HG03342 (cell line): ENCODE measurements at regions not wholly inside any gene's neighbourhood (a gene's known extent, or its start where the extent isn't known, plus 50 kb on each side); places are given as distances from the start of the nearest gene placed in this dataset.

ENCODE experiments used
- ATAC-seq: cut with Tn5 transposase; IDR thresholded peaks from one replicate; pipeline ENCODE4 v1.9.1; 2021; ENCODE audit warnings: mild to moderate bottlenecking, moderate library complexity; ENCODE audit not compliant: unreplicated experiment

- no peak for ATAC-seq
Observed at GRCh38 chr3:67286586-67286985, 288.5 kb downstream of the KBTBD8 start.

DNA sequence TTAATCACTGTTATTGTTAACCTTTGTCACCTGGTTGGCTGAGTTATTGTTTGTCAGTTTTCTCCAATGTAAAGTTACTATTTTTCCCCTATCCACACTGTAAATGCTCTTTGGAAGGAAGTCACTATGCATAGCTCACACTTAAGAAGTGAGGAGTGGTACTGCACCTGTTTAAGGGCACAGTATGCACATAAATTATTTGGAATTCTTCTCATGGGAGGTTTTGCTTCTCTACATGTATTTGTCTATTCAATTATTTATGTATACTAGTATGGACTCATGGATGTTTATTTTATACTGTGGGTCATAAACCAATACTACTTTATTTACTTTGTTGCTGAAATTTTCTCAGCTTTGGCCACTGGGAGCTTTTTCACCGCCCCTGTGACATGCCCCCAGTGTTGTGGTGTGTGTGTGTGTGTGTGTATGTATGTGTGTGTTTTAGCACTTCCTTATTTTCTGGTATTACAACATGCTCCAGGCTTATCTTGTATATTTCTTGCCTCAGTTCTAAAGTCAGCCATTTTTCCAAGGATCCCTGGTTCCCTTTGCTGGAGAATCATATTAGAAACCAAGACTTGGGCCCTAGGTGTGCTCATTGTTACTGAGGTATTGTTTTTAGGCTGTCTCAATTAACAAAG, 290.5 kb downstream of the KBTBD8 start:
- no peak for ATAC-seq

DNA sequence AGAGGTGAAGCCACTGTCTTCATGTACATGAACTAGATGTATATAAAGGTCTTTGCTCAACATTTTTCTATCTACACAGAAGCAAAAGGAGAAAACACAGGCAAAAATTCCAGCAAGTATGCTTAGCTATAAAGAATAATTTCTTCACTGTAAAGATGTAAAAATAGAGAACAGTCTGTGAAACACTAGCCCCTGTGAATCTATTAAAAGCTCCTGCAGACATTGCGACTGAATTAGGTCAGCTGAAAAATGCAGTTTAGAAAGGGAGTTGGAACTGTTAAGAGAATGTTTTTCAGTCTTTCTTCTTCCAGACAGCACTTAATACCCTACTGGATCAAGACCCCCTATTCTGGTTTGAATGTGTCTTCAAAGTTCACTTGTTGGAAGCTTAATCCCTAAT, 291.5 kb downstream of the KBTBD8 start:
- no peak for ATAC-seq

DNA sequence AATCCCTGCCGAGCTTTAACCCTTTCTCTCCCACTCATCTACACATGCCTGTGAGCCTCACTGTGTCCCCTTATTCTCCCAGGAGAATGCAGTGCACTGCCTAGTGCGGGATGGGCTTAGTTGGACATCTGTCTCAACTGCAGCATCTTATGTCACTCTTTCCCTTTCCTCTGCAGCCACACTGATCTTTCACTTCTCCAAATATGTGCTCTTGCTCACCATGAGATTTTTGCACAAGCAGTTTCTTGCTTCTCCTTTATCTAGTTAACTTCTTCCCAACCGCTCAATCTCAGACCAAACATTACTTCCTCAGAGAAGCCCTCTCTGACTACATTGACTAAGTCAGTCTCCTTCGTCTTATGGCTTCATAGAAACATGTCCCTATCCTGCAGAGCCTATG, 292.3 kb downstream of the KBTBD8 start:
- no peak for ATAC-seq

DNA sequence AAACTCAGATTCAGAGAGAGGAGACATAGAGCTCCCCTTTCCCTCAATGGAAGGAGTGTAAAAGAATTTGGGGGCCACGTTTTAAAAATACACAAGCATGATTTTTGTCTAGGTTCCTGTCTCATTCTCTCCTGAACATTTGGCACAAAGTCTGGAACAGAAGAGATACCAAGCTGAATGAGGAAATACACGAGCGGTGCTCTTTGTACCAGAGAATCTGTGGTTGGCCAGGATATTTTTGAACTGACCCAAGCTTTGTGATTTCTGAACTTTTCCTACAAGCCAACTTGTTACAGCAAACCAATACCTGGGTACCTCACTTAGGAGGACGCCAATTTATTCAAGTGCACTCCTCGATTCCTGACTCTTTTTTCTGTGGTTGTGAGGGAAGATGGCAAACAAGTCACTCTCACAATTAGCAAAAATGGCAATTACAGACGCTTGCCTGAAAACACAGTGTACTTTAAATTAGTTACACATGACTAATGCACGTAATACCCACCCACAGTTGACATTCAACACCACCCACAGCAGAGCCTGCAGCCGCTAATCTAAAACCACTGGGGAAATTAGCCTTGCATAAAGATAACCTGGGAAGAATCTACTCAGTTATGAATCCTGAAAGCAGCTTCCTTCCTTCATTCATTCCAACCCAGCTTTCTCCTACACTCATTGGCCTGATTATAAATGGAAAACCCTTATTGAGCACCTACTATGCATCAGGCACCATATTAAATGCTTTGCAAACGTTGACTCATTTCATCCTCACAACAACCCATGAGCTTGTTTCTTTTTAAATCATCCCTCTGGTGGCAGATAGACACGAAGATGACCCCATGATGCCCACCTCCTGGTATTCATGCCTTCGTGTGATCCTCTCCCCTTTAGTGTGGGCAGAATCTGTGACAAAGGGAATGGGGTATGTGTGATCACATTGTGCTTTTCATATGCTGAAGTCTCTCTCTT, 293.5 kb downstream of the KBTBD8 start:
- no peak for ATAC-seq

- ATAC-seq: no peak
Observed at GRCh38 chr3:67292356-67293121, 294.4 kb downstream of the KBTBD8 start.

DNA sequence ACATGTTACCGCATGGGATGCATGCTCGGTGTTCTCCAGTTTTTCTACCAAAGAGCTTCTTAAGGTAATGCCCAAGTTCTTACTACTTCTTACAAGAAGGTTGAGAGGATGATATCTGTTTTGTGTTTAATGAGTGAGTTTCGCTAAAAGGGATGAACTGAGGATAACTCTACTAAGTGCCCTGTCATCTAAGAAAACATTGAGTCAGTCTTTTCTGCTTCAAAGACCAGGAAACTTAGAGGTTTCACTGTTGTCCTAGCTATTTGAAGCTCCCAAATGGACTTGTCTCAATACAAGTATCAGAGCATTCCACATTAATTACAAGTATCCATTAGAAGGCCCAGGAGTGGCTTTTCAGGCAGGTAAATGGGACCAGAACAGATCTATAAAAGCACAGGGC, 296.2 kb downstream of the KBTBD8 start:
- ATAC-seq: no peak

GRCh38 chr3:67296039-67296892, 298.2 kb downstream of the KBTBD8 start:
- no peak for ATAC-seq

DNA sequence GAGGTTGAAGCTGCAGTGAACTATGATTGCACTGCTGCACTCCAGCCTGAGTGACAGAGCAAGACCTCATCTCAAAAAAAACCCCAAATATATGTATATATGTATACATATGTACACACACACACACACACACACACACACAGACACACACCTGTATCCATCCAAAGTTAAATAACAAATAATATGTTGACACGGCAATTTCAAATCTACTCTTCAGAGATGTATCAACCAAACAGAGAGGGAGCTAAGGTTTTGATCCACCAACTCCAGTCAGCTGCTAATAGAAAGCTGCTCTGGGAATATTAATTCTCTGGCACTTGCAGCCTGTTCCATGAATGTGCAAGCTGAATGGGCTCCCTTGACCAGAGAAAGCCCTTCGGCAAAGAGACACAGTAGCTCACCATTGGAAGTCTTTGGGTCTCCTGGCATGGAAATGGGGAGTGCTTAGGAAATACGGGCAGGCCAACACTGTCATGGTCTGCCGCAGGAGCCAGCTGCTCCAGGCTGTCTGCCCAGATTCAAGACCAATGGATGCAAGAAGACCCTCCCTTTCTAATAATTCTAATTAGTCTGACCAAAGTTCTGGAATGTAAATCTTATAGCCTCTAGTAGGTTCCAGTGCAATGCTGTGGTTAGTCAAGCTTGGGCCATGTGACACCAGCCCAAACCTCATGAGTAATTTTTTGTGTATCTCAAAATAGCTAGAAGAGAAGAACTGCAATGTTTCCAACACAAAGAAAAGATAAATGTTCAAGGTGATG, 299.8 kb downstream of the KBTBD8 start:
- no peak for ATAC-seq

GRCh38 chr3:67301556-67301955, 303.4 kb downstream of the KBTBD8 start:
- ATAC-seq: no peak

DNA sequence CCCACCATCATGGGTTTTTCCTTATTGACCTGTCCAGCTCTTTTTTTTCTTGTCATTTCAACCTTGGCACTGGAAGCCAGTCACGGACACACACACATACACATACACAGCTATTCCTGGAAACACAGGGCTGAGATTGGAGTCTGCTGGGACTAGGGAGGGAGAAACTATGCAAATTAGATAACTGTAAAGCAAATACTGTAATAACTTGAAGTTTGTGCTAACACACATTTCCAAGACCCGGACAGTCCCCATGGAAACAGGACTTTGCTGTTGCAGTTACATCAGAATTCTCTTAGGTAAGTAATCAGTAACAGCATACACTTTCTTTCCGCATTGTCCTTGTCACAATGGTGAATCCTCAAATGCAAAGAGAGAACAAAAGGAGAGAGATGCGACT, 304.4 kb downstream of the KBTBD8 start:
- ATAC-seq: no peak

- no peak for ATAC-seq
Observed at GRCh38 chr3:67305160-67305559, 307.1 kb downstream of the KBTBD8 start.

GRCh38 chr3:67305922-67306321, 307.8 kb downstream of the KBTBD8 start:
- no peak for ATAC-seq

DNA sequence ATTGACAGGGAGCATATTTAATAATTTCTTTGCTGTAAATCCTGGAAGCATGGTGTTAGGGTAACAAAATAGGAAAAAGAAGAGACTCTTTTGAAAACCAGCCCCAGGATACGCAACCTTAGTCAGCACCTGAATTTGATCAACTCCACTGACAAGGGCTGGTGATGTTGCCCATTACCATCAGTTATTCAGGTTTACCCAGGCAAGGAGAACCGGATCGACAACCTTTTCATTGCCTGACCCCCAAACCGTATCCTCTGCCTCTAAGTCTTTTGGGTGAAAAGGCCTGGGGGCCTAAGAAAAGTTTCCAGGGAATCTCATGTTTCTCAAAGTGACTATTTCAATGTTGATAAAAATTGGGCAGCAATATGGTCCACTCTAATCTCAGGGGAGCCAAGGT, 313.3 kb downstream of the KBTBD8 start:
- ATAC-seq: no peak

DNA sequence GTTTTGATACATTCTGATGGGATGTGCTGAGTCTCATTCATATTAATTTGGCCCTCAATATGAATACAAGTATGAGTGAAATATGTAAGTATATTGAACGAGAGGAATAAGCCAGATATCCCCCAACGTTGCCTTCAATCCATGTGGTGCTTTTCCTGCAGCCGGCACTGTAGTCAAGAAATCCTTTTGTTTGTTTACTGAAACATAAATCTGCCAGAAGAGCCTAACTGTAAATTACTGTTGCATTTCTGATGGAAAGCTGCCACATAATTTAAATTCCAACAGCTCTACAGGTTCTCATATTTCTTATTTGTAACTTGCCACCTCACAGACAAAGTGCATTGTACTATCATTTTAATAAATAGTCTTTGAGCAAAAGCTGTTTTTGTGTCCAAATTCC, 314.0 kb downstream of the KBTBD8 start:
- ATAC-seq: no peak

- ATAC-seq: no peak
Observed at GRCh38 chr3:67318162-67318561, 320.1 kb downstream of the KBTBD8 start.

DNA sequence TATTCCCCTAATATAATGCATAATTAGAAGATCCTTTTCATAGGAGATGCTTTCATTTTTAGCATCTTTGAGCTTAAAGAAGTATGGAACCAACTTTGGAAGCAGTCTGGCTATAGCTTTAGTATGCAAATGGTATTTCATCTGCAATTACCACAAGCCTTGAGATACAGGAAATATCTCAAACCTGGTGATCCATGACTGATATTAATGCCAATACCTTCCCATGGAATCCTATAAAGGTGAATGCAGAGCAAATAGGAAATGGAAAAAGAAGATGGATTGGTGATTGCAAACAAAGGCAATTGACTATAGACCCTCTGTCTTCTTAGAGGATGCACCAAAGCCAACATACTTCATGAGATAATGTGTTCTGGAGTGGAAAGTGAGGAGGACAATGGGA, 326.4 kb downstream of the KBTBD8 start:
- no peak for ATAC-seq
